GM18520 (cell line): ENCODE measurements at regions not wholly inside any gene's neighbourhood (a gene's known extent, or its start where the extent isn't known, plus 50 kb on each side); places are given as distances from the start of the nearest gene placed in this dataset.

ENCODE experiments used
- ATAC-seq: cut with Tn5 transposase; IDR thresholded peaks from one replicate; pipeline ENCODE4 v1.9.1; 2021; ENCODE audit not compliant: unreplicated experiment

DNA sequence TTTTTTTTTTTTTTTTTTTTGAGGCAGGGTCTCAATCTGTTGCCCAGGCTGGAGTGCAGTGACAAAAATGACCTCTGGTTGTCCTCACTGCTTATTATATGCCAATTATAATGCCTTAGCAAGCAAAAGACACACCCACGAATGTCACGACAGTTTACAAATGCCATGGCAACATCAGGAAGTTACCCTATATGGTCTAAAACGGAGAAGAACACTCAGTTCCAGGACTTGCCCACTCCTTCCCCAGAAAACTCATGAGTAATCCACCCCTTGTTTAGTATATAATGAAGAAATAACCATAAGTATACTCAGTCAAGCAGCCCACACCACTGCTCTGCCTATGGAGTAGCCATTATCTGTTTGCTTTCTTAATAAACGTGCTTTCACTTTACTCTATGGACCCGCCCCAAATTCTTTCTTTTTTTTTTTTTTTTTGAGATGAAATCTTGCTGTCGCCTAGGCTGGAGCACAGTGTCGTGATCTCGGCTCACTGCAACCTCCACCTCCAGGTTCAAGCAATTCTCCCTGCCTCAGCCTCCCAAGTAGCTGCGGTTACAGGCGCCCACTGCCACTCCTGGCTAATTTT lies 106.2 kb downstream of the SMIM20 start:
- no peak for ATAC-seq

GRCh38 chr4:26020881-26021280 lies 106.9 kb downstream of the SMIM20 start:
- no peak for ATAC-seq

DNA sequence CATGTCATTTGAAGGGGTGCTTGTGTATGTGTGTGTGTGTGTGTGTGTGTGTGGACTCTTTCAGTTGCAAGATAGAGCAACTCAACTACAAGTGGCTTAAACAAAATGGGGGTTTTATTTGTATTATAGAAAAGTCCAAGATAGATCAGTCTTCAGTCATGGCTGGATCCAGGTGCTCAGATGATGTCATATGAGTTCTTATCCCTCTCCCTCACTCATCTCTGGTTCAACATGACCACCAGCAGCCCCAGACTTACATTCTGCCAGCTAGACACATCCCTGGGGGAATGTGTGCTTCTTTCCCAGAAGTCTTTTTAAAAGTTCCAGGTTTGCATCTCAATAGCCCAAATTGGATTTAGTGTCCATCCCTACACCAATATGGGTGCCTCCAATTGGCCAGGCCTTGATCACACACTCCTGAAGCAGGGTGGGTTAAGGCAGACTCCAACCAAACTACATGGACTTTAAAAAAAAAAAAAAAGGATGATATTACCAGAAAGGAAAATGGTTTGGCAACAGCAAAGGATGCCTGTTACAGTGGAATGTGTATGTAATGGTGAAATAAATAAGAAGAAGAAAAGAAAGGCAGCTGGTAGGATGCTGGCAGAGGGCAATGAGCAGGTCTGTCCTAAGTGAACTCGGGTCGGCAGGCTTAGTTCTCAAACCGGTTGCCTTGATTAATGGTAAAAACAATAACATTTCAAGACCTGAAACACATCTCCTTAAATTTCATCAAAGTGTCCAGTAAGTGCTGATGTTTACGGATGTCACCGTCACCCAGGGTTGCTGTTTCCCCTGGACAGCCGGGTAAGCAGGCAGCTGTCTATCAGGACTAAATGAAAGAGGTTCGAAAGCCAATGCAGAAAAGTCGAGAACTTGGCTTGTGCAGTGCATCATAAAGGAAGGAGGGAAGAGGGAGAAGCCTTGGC lies 107.7 kb downstream of the SMIM20 start:
- ATAC-seq, result no peak

DNA sequence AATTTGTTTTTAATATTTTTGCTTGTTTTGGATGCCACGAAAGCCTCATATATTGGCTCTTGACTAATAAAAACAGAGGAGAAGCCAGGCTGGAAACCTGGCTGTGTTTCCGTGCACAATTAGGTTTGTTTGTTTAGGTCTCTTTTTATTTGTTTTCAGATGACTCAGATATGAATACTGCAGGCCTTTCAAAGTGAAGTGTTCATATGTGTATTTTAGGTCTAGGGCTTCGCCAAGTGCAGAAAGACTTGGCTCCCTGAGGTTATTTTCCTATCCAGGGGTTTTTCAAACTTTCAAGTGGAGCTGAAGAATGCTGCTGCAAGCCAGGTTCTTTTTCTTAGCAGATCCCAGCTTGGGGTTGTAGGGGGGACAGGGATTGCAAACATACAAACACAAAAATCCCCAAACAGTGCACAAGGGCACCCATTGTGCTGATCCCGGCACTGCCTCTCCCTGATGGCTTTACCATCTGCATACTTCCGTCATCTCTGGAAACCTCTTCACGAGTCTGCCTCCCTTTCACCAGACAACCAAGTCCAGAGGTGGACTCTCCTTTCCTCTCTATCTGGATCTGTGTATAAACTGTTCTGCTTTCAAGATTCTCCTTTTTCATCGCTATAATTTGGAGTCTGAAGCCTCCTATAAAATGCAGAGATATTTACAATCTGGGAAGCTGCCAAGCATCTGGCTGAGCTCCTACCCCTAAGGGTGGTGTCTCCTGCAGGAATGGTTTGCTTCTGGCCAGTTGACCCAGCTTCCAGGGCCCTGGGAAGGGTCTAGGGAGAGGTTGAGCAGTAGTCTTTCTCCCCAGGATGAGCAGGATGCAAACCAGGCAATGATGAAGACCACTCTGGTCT lies 108.6 kb downstream of the SMIM20 start:
- ATAC-seq, result no peak

GRCh38 chr4:26023203-26023972 lies 109.4 kb downstream of the SMIM20 start:
- ATAC-seq, result no peak

- ATAC-seq, result no peak
These were observed 110.1 kb downstream of the SMIM20 start for GRCh38 chr4:26024079-26024478.

- no peak for ATAC-seq
These were observed 114.2 kb downstream of the SMIM20 start for GRCh38 chr4:26028133-26028792.

- peak; percentile 88 for ATAC-seq
These were observed 115.0 kb downstream of the SMIM20 start for GRCh38 chr4:26028793-26029567.

GRCh38 chr4:26029568-26030131 lies 115.6 kb downstream of the SMIM20 start:
- ATAC-seq, result no peak

DNA sequence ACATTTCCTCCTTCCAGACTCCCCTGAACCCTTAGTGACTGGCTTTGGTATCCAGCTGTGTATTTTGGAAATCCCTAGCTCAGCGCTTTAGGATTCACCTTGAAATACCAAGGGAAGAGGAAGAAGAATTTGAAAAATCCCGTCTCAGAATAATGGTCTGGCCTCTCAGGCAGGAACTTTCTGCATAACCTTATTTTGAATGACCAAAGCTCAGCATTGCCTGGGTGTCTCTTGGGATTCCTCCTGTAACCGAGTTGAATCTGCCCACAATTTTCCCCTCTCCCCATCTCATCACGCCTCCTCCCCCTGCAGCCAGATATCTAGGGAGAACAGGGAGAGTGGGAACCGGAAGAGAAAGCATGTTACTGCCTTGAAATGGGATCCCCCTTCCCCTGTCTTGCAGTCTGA lies 116.2 kb downstream of the SMIM20 start:
- no peak for ATAC-seq

DNA sequence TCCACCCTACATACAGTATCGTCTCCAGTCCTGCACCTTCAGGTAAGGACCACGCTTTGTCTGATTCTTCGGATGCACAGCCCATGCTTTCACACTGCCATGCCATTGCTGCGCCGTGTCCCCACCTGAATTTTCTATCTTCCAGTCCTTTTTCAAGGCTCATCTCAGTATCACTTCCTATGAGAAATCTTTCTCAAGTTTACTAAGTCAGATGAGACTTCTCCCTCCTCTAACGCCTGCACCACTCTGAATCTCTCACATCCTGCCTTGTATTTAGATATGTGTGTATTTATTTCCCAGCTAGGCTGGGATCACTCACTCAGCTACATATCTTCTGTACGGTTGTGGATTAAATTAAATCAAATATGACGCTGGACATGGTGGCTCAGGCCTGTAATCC lies 116.8 kb downstream of the SMIM20 start:
- no peak for ATAC-seq

DNA sequence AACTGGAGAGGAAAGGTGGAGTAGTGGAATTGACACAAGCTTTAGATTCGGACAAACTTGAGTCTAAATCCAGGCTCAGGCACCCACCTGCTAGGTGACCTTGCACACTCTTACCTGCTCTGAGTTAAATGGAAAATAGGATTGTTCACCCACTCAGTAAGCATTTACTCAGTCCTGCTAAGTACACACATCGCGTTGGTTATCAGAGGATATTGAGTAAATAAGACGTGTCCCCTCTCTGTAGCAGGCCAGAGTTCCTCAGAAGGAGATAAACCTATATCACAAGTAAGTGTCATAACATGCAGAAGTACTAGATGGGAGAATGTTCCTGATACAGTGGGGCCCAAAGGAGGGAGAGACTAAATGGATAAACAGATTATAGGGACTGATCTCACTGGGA lies 117.7 kb downstream of the SMIM20 start:
- ATAC-seq, result no peak

- no peak for ATAC-seq
These were observed 118.1 kb downstream of the SMIM20 start for GRCh38 chr4:26032142-26032541.

DNA sequence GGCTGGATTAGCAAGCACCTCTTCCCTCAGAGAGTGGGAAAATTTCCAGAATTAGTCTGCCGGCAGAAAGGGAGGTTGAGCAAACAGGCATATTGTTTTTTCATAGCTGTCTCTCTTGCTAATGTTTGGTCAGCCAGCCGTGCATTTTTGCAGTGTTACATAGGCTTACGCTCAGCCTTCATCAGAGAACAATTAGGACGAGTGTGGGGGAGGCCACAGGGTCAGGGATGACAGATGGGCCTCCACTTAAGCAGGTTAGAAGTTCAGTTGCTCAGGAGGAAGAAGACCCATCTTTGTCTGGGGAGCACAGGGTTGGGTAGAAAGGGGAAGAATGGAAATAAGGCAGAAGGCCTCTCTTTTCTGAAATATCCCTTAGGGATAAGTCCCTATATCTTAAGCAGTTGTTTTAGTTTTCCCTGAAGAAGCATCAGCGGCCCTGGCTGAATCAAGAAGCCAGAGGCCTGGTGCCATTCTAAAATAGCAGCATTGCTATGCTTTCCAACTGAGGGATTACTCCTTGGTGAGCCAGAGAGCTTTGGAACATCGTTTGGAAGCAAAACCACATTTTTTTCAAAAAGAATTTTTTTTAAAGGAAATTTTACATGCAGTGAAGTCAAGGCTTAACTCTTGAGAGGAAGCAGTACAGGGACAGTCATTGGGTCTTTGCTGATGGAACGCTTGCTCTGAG lies 118.8 kb downstream of the SMIM20 start:
- no peak for ATAC-seq

- no peak for ATAC-seq
These were observed 119.4 kb downstream of the SMIM20 start for GRCh38 chr4:26033389-26033788.

GRCh38 chr4:26034849-26035248 lies 120.8 kb downstream of the SMIM20 start:
- no peak for ATAC-seq

DNA sequence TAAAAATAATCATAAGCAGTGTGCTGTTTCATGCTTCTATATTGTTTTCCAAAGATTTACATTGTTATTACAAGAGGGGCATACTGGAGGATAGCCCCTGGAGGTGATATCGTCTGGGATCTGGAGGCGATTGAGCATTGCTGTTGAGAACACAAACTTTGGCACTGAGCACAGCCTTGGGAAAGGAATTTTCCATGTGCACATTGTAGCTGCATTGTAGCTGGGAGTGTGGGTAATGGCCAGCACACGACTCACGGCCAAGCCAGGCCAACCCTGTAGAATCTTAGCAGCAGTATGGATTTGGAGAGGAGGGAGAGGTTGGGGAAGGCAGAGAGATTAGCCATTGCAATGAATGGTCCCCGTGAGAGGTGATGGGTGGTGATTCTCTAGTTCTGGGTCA lies 121.9 kb downstream of the SMIM20 start:
- no peak for ATAC-seq

- no peak for ATAC-seq
These were observed 125.8 kb downstream of the SMIM20 start for GRCh38 chr4:26039639-26040359.
